HG03442 (cell line): ENCODE measurements at regions not wholly inside any gene's neighbourhood (a gene's known extent, or its start where the extent isn't known, plus 50 kb on each side); places are given as distances from the start of the nearest gene placed in this dataset.
"Not testable (repeated sequence)": the region's sequence is repeated elsewhere in the genome, so short reads cannot be mapped to it uniquely, and the experiment has no call there.

ENCODE experiments used
- ATAC-seq: cut with Tn5 transposase; IDR thresholded peaks from one replicate; pipeline ENCODE4 v1.9.1; 2021; ENCODE audit warnings: mild to moderate bottlenecking, moderate library complexity; ENCODE audit not compliant: unreplicated experiment

DNA sequence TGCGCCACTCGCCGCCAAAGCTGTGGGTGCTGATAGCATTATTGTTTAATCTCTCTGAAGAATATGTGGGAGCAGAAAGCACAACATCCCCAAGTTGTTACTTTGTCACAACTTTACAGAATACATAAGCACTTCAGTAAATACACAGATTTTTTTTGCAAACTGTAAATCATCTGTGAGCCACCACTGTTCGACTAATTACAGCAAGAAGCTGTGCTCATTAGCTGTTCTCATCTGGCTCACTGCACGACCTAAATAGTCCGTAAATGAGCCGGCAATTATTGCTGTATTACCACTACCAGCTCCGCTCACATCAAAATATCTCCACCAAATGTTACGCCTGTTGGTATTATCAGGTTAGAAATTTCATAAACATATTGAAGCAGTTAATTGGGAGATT, 228.9 kb upstream of the PRKD1 start:
- ATAC-seq, result no peak

DNA sequence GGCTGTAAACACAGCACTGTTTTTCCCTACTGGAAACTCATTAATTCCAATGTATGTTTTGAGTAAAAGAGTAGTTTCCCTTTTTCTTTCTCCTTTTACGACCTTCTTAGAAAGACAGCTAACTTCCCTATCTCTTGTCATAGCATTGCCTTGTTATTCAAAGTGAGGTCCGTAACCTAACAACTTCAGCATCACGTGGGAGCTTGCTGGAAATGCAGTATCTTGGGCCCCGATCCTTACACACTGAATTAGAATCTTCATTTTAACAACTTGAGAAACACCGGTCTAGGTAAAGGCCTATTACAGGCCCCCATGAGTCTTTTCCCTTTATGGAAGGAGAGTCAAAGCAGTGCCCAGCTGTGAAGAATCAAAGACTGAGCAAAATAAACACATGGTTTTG, 230.7 kb upstream of the PRKD1 start:
- ATAC-seq, result no peak

DNA sequence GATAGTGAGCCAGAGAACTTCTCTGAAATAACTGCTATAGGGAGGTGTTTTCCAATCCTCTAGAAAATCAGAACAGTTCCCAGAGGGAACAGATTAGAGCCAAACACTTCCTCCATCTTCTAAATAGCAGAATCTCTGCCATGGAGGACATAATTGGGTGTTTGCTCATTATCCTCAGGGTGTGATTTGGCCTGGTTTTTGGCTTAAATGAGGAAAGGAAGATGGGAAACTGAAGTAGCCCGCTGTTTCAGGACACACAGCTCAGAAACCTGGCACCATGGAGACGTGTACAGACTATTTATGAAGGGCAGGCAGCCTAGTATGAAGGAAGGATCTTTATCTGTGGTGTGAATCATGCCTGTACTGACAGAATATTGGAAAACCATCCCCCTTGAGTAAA, 231.7 kb upstream of the PRKD1 start:
- ATAC-seq, result no peak

DNA sequence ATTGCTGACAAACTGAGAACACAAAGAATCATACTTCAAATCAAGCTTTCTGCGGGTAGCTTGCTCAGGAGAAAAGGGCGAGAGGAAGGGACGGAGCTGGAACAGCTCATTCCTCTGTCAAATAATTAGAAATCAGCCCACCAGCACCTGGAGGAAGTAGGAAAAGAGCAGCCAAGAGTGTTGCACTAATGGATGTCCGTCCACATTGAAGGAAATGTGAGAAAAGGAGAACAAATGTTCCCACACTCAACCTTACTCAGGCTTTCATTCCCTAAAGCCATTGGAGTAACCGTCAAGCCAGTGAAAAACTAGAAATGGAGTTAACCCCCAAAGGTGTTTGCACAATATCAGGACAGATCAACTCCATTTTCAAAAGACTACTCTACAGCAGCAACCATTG, 233.0 kb upstream of the PRKD1 start:
- no peak for ATAC-seq

DNA sequence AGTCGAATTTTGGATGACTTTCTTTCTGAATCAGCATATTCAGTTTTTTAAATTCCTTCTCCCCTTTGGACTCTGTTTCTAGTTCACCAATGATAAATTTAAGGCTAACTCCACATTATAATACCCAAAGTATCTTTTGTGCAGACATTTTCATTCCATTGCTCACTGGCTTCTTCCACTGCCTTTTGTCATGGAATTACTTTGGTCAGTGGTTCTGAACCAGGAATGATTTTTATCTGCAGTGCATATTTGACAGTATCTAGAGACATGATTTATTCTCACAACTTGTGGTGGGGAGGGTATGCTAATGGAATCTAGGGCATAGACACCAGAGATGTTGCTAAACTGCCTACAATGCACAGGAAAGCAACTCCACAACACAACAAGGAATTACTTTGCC, 234.4 kb upstream of the PRKD1 start:
- no peak for ATAC-seq

DNA sequence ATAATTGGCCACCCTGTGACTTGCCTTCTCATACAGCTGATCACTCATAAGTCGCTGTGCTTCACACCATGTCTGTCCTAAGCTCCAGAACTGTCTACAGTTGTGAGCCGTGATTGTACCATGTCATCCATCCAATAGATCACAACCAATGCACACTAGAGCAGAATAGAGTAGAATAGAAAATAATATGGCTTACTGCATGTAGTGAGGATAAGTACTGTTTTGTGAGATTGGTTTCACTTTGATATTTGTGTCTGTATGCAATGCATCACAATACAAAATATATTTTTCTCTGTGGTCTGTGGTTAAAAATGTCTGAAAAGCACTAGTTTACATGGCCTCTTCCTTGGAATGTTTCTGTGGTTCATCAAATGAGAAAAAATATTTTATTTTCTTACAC, 237.6 kb upstream of the PRKD1 start:
- no peak for ATAC-seq

DNA sequence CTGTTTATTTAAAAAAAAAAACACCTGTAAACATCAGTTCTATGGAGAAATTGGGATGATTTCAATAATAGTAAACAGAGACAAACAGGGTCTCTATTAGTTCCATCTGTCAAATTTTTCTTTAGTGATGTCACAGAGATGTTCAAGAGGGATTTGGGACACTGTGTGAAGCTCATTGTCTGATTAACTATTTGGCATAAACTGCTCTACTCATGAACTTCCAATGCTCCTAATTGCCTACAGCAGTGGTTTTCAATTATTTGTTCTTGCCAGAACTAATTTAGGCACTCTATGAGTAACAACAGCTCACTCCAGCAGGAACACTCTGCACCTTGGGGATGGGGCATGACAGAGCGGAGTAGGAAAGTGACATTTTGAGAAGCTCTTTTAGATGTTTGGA, 250.1 kb upstream of the PRKD1 start:
- no peak for ATAC-seq

DNA sequence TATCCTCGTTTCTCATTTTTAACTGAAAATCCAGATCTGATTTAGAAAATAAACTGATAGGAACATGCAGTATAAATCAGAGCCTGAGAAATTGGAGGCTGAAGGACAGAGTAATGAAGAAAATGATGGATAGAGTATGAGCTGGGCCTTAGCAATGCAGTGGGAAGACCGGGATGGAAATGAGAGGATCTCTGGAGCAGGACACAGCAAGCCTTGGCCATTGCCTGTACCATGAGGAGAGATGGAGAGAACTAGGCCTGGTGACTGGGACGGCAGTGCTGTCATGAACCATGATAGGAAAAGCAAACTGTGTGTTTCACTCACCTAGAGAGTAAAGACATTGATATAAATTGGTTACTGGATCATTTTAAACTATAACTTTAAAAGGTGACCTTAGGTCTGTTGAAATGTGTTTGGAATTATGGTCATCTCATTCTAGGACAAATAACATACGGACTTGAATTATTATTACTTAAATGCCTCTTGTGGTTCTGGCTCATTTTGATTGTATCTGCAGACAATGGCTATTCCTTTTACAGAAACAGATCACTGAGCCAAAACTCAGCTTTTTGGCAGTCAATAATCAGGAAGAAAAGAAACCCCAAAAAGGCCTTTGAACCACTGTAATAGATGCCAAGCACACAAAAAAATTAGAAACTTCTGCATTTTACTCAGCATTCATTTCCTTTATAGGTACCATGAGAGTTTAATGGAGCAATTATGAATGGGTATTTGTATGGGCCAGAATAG, 251.9 kb upstream of the PRKD1 start:
- ATAC-seq, result no peak

DNA sequence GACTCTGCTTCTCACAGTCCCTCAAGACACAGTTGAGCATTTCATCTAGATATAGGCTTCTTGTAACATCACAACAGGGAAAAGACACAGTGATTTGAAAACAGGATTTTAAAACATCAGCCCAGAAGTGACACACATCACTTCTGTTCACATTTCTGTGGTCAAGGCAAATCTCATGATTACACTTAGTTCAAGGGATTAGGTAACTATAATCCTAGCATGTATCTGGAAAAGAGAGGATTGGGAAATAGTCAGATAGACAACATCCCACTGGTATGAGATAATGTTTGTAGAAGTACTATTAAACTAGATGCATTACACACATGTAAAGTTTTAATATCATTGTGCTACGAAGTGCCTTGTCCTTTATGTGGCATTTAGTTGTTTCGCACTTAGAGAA, 252.6 kb upstream of the PRKD1 start:
- ATAC-seq, result no peak

DNA sequence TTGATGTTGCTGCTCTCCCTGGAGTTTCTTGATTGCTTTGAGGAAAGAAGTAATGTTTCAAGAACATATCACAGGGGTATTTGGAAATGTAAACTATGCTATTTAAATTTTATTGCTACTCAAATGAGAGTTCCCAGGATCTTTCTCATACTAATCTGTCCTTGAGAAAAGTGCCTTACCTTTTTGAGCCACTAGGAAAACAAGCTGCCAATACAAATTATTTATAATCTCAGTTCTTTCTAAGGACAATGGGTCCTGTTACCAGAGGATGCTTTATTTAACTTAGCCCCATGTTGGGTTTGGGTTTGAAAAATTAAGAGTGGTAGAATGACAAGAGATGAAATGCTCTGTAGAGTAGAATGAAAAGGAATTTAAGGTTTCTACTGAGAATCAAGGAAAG, 258.2 kb upstream of the PRKD1 start:
- ATAC-seq, result no peak

DNA sequence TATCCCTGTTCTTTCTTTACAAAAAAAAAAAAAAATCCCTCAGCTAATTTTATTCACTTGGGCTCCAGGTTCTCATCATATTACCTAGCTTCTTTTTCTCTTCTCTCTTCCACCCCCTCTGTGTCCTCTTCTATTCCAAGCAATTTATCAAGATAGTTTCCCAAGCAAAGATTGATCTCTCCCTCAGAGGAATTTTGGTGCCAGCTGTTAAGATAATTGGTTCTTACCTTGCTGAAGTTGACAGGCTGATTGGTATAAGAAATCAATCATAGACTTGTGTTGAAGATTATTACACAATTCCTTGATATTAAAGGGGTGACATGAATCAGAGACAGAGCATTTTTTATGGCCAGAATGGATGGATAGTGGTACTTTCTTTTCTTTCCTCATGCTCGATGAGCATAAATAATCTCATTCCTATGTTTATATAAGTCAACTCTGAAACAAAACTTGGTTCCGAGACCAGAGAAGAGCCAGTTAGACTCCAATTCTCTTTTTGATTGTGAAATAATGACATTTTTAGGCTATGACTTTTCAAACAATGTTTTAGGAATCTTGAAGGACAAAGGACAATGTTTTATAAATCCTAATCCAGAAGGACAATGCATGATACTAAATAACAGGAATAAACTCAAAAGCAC, 264.1 kb upstream of the PRKD1 start:
- ATAC-seq, result no peak

DNA sequence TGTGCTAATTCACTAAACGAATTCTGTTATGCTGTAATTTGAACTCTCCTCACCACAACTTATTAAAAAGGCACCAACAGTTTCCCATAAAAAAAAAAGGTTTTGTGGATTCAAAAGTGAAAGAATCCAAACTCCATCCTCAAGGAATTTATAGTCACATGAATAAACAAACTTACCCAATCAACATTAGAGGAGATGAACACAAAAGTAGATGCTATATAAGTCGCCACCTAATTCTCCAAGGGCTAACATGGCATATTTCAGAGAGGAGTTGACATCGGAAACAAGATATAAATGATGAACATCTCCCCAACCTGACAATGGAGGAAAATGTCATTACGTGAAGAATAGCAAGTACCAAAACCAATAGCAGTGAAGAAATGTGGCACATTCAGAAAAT, 265.5 kb upstream of the PRKD1 start:
- no peak for ATAC-seq

DNA sequence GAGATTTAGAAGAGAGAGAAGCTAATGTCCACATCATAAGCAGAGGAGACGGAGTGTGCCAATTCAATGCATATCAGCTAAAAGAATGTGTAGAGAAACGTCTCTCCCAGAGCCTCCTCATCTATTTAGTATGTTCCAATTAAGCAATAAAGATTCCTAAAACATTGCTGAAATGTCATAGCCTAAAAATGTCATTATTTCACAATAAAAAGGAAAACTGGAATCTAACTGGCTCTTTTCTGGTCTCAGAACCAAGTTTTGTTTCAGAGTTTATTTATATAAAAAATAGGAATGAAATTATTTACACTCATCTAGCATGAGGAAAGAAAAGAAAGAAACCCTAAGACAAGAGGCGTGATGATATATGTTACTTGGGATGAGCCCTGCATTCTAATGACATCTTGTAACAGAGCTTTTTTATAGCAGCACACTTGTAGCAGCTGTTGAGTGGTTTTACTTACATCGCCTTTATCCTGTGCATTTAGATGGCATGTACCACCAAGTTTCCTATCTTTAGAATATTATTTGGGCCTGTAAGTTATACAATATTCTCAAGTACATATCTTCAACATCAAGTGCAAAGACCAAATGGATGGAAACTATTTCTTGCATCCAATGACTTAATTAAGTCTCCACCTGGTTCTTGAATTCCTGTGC, 266.3 kb upstream of the PRKD1 start:
- no peak for ATAC-seq

DNA sequence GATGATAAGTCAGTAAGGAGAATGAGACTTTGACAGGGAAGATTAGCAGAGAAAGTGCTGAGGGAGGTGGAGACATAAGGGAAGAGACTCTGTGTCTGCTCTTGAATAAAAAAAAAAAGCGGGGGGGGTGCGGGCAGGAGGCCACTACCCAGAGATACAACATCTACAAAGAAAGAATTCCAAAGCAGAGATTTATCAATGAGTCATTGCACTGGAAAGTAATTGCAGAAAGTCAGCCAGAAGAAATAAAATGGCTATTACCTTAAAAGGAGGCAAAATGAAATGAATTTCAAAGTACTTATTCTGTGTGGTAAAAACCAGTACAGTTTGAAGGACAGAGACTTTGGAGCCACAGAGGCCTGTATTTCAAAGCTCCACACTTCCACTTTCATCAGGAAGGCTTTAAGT, 267.1 kb upstream of the PRKD1 start:
- no peak for ATAC-seq

DNA sequence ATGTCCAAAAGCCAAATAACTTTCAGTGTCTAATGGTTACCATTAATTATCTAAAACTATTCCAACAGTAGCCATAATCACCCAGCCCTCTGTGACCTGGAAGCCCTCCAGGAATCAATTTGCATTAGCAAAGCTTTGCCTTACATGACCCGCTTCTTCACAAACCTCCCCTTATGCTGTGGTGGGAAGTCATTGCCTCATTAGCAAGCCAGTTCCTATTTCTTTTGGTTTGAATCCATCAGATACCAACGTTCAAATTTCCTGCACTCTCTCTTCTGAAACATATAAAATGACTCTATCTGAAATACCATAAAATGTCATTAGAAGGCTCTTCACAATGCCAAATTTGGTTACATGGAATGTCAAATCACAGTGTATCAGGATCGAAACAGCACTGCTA, 268.3 kb upstream of the PRKD1 start:
- ATAC-seq, result no peak

DNA sequence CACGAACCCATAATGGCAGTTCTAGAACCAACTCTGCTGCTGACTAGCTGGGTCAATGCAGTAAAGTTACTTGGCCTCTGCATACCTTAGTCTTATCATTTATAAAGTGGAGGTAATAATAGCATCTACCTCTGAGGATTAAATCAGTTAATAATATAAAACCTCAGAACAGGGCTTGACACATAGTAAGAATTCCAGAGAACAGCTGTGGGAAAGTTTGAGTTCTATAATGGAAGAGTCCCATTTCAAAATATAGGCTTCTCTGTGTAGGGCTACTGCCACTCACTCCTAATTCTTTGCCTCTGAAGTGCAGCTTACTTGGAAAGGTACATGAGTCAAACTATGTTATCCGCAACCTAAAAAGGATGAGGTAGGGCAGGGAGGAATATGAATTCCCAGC, 269.2 kb upstream of the PRKD1 start:
- no peak for ATAC-seq

DNA sequence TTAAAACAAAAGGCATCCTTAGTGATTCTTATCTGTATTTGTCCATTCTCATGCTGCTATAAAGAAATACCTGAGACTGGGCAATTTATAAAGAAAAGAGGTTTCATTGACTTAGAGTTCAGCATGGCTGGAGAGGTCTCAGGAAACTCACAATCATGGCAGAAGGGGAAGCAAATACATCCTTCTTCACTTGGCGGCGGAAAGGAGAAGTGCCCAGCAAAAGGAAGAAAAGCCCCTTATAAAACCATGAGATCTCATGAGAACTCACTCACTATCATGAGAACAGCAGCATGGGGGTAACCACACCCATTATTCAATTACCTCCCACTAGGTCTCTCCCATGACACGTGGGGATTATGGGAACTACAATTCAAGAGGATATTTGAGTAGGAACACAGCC, 271.1 kb upstream of the PRKD1 start:
- ATAC-seq, result not testable (repeated sequence)

DNA sequence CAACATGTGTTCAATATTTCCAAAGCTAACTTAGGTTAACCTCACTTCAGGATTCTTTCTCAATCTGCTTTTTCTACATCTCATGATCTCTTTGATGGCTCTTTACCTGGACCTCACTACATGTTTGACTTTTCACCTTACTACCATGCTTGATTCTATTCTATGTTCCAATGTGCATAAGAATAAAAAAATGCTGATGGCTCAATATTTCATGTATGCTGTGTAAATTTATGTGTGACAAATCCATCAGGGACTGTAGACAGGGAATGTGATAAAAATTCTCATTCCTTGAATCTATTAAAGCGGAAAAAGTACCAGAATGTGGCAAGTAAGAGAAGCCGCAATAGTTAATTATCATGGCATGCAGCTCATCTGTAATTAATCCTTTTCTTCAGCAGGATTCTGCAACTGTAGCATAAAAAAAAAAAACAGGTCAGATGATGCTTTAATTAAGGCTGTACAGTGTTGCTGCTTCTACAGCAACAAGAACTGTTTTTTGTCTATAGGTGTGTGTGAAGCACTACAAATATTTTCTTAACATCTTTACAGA, 276.9 kb upstream of the PRKD1 start:
- no peak for ATAC-seq

DNA sequence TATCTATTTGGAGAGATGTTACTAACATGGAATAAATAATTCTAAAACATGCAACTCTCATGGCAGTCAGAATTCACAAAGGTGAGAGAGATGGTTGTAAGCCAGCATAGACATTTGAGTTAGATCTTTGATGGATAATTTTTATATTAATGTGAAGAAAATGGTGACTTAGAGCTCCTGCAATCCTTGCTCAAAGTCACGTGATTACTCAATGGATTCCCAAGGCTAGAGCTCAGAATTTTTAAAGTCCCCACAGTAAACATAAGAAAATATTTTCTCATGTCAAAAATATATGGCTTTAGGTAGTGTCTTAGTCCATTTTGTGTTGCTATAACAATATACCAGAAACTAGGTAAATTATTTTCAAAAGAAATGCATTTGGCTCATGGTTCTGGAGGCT, 281.5 kb upstream of the PRKD1 start:
- no peak for ATAC-seq

DNA sequence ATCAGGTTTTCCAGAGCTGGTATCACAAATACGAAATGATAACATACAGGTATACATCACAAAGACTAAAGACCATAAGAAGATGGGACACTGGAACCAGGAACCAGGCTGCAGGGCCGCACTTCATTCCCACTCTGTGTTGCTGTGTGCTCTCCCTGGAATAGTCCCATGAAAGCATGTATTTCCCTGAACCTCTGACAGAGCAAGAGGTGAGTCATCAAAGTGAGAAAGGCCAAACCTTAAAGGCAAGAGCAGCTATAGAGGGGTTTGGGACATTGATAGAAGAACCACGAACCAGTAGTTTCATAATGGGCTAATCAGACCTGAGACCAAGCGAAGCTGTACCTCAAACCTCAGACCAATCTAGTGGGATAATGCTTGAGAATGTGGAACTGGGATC, 283.0 kb upstream of the PRKD1 start:
- no peak for ATAC-seq

DNA sequence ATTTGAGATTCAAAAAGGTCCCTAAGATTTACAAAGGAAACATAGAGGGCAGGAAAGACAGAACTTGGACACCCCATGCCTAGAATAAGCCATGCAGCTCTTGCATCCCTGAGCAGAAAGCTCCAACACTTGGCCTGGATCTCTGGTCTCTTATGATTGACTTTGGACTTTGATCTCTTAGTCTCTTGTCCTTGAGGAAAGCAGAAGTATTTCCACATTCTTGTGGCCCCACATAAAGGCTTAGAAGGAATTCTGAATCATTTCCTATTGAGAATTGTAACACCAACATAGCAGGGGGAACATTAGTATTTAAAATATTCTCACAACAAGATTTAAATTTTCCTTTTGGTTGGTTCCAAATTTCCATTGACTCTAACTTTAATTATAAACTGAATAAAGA, 283.7 kb upstream of the PRKD1 start:
- no peak for ATAC-seq

DNA sequence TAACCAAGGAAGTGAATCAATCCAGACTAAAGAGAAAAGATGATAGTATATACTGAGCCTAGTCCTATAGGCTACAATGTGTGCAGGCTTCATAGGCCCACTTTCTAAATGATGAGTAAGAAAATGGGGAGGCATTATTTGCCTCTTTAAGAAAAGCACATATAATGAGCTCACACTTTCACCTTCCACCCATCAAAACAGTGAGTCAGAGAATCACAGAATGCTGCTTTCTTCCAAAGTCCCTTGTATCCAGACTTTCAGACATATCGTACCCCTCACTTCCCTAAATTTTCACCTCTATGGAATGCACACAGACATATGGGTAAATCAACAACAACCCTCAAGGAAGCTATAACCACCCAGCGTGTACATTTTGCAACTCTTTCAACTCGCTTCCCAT, 286.4 kb upstream of the PRKD1 start:
- no peak for ATAC-seq
